ENCODE measurements at regions not wholly inside any gene's neighbourhood (a gene's known extent, or its start where the extent isn't known, plus 50 kb on each side); places are given as distances from the start of the nearest gene placed in this dataset.

GRCh38 chr7:3103614-3104398, 60.1 kb upstream of the CARD11 start:
- TF ChIP-seq CTCF (IDR thresholded peaks at IDR 0.05) (no peak), POLR2A (IDR thresholded peaks at IDR 0.05) (no peak), POLR2AphosphoS5 (IDR thresholded peaks at IDR 0.05) (no peak)
